ENCODE measurements at regions not wholly inside any gene's neighbourhood (a gene's known extent, or its start where the extent isn't known, plus 50 kb on each side); places are given as distances from the start of the nearest gene placed in this dataset.

- TF ChIP-seq SUZ12 (IDR thresholded peaks at IDR 0.05; ENCODE audit: extremely low read depth, insufficient read depth, insufficient read length) = no peak
- no peaks in the 10 kb centered on the region for H3K4me1 ChIP-seq (ENCODE audit: insufficient read depth, insufficient read length)
- H3K9me3 ChIP-seq (ENCODE audit: insufficient read depth, low read length) = peaks cover 9% of the 10 kb centered on the region
- no peak for DNase-seq (ENCODE audit: low read depth, low spot score)
- H3K36me3 ChIP-seq (ENCODE audit: insufficient read depth, insufficient read length, low read length) = no peaks in the 10 kb centered on the region
- no peak overlapping the region for H3K4me3 ChIP-seq (ENCODE audit: insufficient read length, low read depth)
- no peak overlapping the region for H3K9ac ChIP-seq (ENCODE audit: insufficient read length, low read depth)
- H3K27me3 ChIP-seq (ENCODE audit: insufficient read depth, insufficient read length) = no peaks in the 10 kb centered on the region
These were observed 840.1 kb upstream of the ID2 start for GRCh38 chr2:7841751-7842150.

- no peak for DNase-seq (ENCODE audit: low read depth, low spot score)
- Histone ChIP-seq H3K27me3 (ENCODE audit: insufficient read depth, insufficient read length) (no peaks in the 10 kb centered on the region), H3K4me1 (ENCODE audit: insufficient read depth, insufficient read length) (no peaks in the 10 kb centered on the region), H3K4me3 (ENCODE audit: insufficient read length, low read depth) (no peak overlapping the region), H3K9ac (ENCODE audit: insufficient read length, low read depth) (no peak overlapping the region), H3K36me3 (ENCODE audit: insufficient read depth, insufficient read length, low read length) (no peaks in the 10 kb centered on the region), H3K9me3 (ENCODE audit: insufficient read depth, low read length) (peaks cover 7% of the 10 kb centered on the region)
- TF ChIP-seq YY1 (IDR thresholded peaks at IDR 0.05; ENCODE audit: insufficient read depth, insufficient read length) = no peak
- no peak for TF ChIP-seq ZNF274 (IDR thresholded peaks at IDR 0.05; ENCODE audit: low read depth, low read length)
- TF ChIP-seq SUZ12 (IDR thresholded peaks at IDR 0.05; ENCODE audit: extremely low read depth, insufficient read depth, insufficient read length) = no peak
These were observed 837.4 kb upstream of the ID2 start for GRCh38 chr2:7844414-7844965.

GRCh38 chr2:7845332-7845731 is 836.5 kb upstream of the ID2 start:
- no peak for DNase-seq (ENCODE audit: low read depth, low spot score)
- H3K36me3 ChIP-seq (ENCODE audit: insufficient read depth, insufficient read length, low read length) = no peaks in the 10 kb centered on the region
- no peak overlapping the region for H3K4me3 ChIP-seq (ENCODE audit: insufficient read length, low read depth)
- no peak for TF ChIP-seq YY1 (IDR thresholded peaks at IDR 0.05; ENCODE audit: insufficient read depth, insufficient read length)
- no peak for TF ChIP-seq SUZ12 (IDR thresholded peaks at IDR 0.05; ENCODE audit: extremely low read depth, insufficient read depth, insufficient read length)
- no peak for TF ChIP-seq ZNF274 (IDR thresholded peaks at IDR 0.05; ENCODE audit: low read depth, low read length)
- no peak overlapping the region for H3K9ac ChIP-seq (ENCODE audit: insufficient read length, low read depth)
- no peaks in the 10 kb centered on the region for H3K4me1 ChIP-seq (ENCODE audit: insufficient read depth, insufficient read length)
- H3K9me3 ChIP-seq (ENCODE audit: insufficient read depth, low read length) = no peaks in the 10 kb centered on the region
- H3K27me3 ChIP-seq (ENCODE audit: insufficient read depth, insufficient read length) = no peaks in the 10 kb centered on the region

- TF ChIP-seq ZNF274 (IDR thresholded peaks at IDR 0.05; ENCODE audit: low read depth, low read length) = no peak
- TF ChIP-seq SUZ12 (IDR thresholded peaks at IDR 0.05; ENCODE audit: extremely low read depth, insufficient read depth, insufficient read length) = no peak
- no peak for TF ChIP-seq YY1 (IDR thresholded peaks at IDR 0.05; ENCODE audit: insufficient read depth, insufficient read length)
- H3K36me3 ChIP-seq (ENCODE audit: insufficient read depth, insufficient read length, low read length) = no peaks in the 10 kb centered on the region
- H3K9ac ChIP-seq (ENCODE audit: insufficient read length, low read depth) = no peak overlapping the region
- no peaks in the 10 kb centered on the region for H3K4me1 ChIP-seq (ENCODE audit: insufficient read depth, insufficient read length)
- DNase-seq (ENCODE audit: low read depth, low spot score) = no peak
- no peaks in the 10 kb centered on the region for H3K9me3 ChIP-seq (ENCODE audit: insufficient read depth, low read length)
- no peaks in the 10 kb centered on the region for H3K27me3 ChIP-seq (ENCODE audit: insufficient read depth, insufficient read length)
- no peak overlapping the region for H3K4me3 ChIP-seq (ENCODE audit: insufficient read length, low read depth)
These were observed 835.2 kb upstream of the ID2 start for GRCh38 chr2:7846607-7847006.

GRCh38 chr2:7847321-7847720 is 834.5 kb upstream of the ID2 start:
- Histone ChIP-seq H3K36me3 (ENCODE audit: insufficient read depth, insufficient read length, low read length) (no peaks in the 10 kb centered on the region), H3K4me3 (ENCODE audit: insufficient read length, low read depth) (no peak overlapping the region), H3K4me1 (ENCODE audit: insufficient read depth, insufficient read length) (no peaks in the 10 kb centered on the region), H3K27me3 (ENCODE audit: insufficient read depth, insufficient read length) (no peaks in the 10 kb centered on the region), H3K9ac (ENCODE audit: insufficient read length, low read depth) (no peak overlapping the region), H3K9me3 (ENCODE audit: insufficient read depth, low read length) (no peaks in the 10 kb centered on the region)
- TF ChIP-seq YY1 (IDR thresholded peaks at IDR 0.05; ENCODE audit: insufficient read depth, insufficient read length) (no peak), SUZ12 (IDR thresholded peaks at IDR 0.05; ENCODE audit: extremely low read depth, insufficient read depth, insufficient read length) (no peak), ZNF274 (IDR thresholded peaks at IDR 0.05; ENCODE audit: low read depth, low read length) (no peak)
- no peak for DNase-seq (ENCODE audit: low read depth, low spot score)

- H3K9ac ChIP-seq (ENCODE audit: insufficient read length, low read depth) = no peak overlapping the region
- TF ChIP-seq SUZ12 (IDR thresholded peaks at IDR 0.05; ENCODE audit: extremely low read depth, insufficient read depth, insufficient read length) = no peak
- TF ChIP-seq ZNF274 (IDR thresholded peaks at IDR 0.05; ENCODE audit: low read depth, low read length) = no peak
- TF ChIP-seq YY1 (IDR thresholded peaks at IDR 0.05; ENCODE audit: insufficient read depth, insufficient read length) = no peak
- peaks cover 5% of the 10 kb centered on the region; the same call in 1 of the 2 replicates for H3K9me3 ChIP-seq (ENCODE audit: insufficient read depth, low read length)
- H3K27me3 ChIP-seq (ENCODE audit: insufficient read depth, insufficient read length) = no peaks in the 10 kb centered on the region
- DNase-seq (ENCODE audit: low read depth, low spot score) = no peak
- H3K4me1 ChIP-seq (ENCODE audit: insufficient read depth, insufficient read length) = no peaks in the 10 kb centered on the region
- no peaks in the 10 kb centered on the region for H3K36me3 ChIP-seq (ENCODE audit: insufficient read depth, insufficient read length, low read length)
- no peak overlapping the region for H3K4me3 ChIP-seq (ENCODE audit: insufficient read length, low read depth)
These were observed 832.8 kb upstream of the ID2 start for GRCh38 chr2:7849027-7849426.

GRCh38 chr2:7849531-7849930 is 832.3 kb upstream of the ID2 start:
- Histone ChIP-seq H3K9me3 (ENCODE audit: insufficient read depth, low read length) (peaks cover 5% of the 10 kb centered on the region; the same call in 1 of the 2 replicates), H3K4me3 (ENCODE audit: insufficient read length, low read depth) (no peak overlapping the region), H3K4me1 (ENCODE audit: insufficient read depth, insufficient read length) (no peaks in the 10 kb centered on the region), H3K9ac (ENCODE audit: insufficient read length, low read depth) (no peak overlapping the region), H3K36me3 (ENCODE audit: insufficient read depth, insufficient read length, low read length) (no peaks in the 10 kb centered on the region), H3K27me3 (ENCODE audit: insufficient read depth, insufficient read length) (no peaks in the 10 kb centered on the region)
- TF ChIP-seq SUZ12 (IDR thresholded peaks at IDR 0.05; ENCODE audit: extremely low read depth, insufficient read depth, insufficient read length) = no peak
- TF ChIP-seq YY1 (IDR thresholded peaks at IDR 0.05; ENCODE audit: insufficient read depth, insufficient read length) = no peak
- no peak for TF ChIP-seq ZNF274 (IDR thresholded peaks at IDR 0.05; ENCODE audit: low read depth, low read length)
- DNase-seq (ENCODE audit: low read depth, low spot score) = no peak

All from NT2/D1 (cell line).